ENCODE measurements at regions not wholly inside any gene's neighbourhood (a gene's known extent, or its start where the extent isn't known, plus 50 kb on each side); places are given as distances from the start of the nearest gene placed in this dataset.
"Not testable (repeated sequence)": the region's sequence is repeated elsewhere in the genome, so short reads cannot be mapped to it uniquely, and the experiment has no call there.

DNA sequence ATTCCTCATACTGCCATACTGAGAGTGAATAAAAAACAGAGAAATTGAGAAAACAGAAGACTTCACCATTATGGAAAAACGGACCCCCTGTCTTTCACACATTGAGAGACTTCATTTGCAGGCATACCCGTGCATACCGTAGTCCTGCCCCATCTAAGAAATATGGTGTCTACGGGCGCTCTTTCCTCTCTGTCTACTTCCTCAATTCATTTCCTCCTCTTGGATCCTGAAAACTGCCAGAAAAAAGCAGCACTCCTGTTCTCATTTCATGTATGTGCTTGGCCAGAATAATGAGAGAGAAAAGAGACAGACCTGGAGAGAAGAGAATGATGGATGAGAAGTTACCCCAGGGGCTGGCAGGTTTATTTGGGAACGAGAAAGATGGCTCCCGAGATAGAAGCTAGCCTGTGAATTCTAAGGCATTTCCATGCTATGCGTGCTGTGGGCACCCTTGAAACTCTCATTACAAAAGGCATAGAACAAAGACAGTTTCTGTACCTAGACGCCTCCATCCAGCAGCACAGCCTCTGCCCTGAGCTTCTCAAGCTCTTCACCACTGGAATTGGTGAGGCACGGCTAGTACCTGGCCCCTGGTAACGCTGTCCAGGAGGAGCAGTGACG, 62.5 kb upstream of the EPHB3 start:
- H3K27ac ChIP-seq: no peak overlapping the region
- no peak for TF ChIP-seq ZFX (IDR thresholded peaks at IDR 0.05; ENCODE audit: borderline replicate concordance)

- no peak overlapping the region for H3K27ac ChIP-seq
- TF ChIP-seq, protein P1, sequence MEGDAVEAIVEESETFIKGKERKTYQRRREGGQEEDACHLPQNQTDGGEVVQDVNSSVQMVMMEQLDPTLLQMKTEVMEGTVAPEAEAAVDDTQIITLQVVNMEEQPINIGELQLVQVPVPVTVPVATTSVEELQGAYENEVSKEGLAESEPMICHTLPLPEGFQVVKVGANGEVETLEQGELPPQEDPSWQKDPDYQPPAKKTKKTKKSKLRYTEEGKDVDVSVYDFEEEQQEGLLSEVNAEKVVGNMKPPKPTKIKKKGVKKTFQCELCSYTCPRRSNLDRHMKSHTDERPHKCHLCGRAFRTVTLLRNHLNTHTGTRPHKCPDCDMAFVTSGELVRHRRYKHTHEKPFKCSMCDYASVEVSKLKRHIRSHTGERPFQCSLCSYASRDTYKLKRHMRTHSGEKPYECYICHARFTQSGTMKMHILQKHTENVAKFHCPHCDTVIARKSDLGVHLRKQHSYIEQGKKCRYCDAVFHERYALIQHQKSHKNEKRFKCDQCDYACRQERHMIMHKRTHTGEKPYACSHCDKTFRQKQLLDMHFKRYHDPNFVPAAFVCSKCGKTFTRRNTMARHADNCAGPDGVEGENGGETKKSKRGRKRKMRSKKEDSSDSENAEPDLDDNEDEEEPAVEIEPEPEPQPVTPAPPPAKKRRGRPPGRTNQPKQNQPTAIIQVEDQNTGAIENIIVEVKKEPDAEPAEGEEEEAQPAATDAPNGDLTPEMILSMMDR (IDR thresholded peaks at IDR 0.05): no peak
- no peak for TF ChIP-seq ZFX (IDR thresholded peaks at IDR 0.05; ENCODE audit: borderline replicate concordance)
Observed at GRCh38 chr3:184500344-184500923, 61.2 kb upstream of the EPHB3 start.

DNA sequence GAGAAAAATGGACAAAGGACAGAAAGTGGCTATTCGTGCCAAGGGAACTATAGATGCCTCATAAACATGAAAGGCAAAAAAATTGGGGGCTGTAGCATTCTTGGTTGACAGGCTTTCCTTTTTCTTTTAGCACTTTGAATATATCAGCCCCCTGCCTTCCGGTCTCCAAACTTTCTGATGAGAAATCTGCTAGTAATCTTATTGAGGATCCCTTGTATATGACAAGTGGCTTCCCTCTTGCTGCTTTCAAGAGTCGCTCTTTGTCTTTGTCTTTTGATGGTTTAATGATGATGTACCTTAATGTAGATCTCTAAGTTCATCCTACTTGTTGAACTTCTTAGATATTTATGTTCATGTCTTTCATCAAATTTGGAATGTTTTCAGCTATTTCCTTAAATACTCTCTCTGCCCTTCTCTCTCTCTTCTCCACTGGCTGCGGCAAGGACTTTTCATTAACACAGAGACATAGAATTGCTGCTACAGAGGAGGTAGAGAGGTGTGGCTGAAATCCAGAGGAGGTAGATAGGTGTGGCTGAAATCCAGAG, 59.4 kb upstream of the EPHB3 start:
- TF ChIP-seq, protein P1 (IDR thresholded peaks at IDR 0.05): no peak
- TF ChIP-seq ZFX (IDR thresholded peaks at IDR 0.05; ENCODE audit: borderline replicate concordance): no peak
- no peak overlapping the region for H3K27ac ChIP-seq

GRCh38 chr3:184502841-184503240, 58.7 kb upstream of the EPHB3 start:
- H3K27ac ChIP-seq: not testable (repeated sequence)

DNA sequence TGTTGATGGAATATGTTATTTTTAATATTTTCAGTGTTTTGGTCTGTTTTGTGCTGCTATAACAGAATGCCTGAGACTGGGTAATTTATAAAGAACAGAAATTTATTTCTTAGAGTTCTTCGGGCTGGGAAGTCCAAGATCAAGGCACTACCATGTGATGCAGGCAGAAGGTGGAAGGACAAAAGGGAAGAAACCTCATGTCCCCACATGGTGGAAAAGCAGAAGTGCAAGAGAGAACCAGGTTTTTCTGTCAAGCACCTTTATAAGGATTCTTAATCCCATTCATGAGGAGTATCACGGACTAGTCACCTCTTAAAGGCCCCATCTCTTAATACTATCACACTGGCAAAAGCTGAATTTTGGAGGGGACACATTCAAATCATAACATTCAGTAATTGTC, 57.9 kb upstream of the EPHB3 start:
- TF ChIP-seq, protein P1 (IDR thresholded peaks at IDR 0.05): no peak
- no peak for TF ChIP-seq ZFX (IDR thresholded peaks at IDR 0.05; ENCODE audit: borderline replicate concordance)
- H3K27ac ChIP-seq: no peak overlapping the region

DNA sequence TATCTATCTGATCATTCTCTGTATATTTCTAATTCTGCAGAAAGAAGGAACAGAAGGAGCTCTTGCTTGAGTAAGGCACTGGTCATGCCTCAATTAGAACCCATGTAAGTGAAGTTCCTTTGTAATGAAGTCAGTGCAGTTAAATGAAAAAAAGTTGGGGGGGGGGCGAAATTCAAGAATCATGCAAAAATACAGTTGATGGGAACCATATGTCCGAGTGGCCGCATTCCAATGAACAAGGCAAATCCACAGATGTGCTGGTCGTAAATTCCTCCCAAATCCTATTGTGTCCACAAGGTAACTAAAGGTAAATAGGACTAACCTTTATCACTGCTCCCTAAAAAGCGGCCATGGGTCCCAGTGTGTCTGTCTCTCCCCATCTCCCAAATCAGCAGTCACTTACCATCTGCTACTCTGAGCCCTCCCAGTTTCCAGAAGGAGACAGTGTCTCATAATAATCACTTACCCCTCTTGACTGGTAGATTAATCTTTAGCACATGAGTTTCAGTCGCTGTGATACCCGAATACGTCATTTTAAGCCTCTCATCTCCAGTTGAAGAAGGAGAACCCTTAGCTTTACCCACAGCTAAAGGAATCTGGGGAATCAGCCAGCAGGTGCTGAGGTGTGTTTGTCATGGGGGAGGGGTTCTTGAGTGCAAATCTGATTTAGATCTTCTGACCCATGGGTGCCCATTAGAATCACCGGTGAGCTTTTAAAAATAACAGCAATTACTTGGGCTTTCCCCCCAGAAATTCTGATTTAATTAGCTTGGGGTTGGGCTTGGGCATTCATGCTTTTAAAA, 56.3 kb upstream of the EPHB3 start:
- TF ChIP-seq ZFX (IDR thresholded peaks at IDR 0.05; ENCODE audit: borderline replicate concordance): no peak
- TF ChIP-seq, protein P1 (IDR thresholded peaks at IDR 0.05): no peak

GRCh38 chr3:184506561-184506991, 55.0 kb upstream of the EPHB3 start:
- no peak for TF ChIP-seq ZFX (IDR thresholded peaks at IDR 0.05; ENCODE audit: borderline replicate concordance)
- no peak overlapping the region for H3K27ac ChIP-seq

More for the DNA sequence above, 56.3 kb upstream of the EPHB3 start:
- no peak overlapping the region for H3K27ac ChIP-seq

GRCh38 chr3:184508938-184509337, 52.6 kb upstream of the EPHB3 start:
- TF ChIP-seq, protein P1 (IDR thresholded peaks at IDR 0.05): no peak
- TF ChIP-seq ZFX (IDR thresholded peaks at IDR 0.05; ENCODE audit: borderline replicate concordance): no peak
- no peak overlapping the region for H3K27ac ChIP-seq

Measured in 22Rv1 (cell line).